NCI-H146 (cell line): ENCODE measurements at regions not wholly inside any gene's neighbourhood (a gene's known extent, or its start where the extent isn't known, plus 50 kb on each side); places are given as distances from the start of the nearest gene placed in this dataset.
A peak's percentile ranks its signal among the peaks of the same experiment; 100 is the strongest.
"Not testable (repeated sequence)": the region's sequence is repeated elsewhere in the genome, so short reads cannot be mapped to it uniquely, and the experiment has no call there.

ENCODE experiments used
- DNase-seq: peaks from one replicate; lab custom pipeline; 2025; lab: John Stamatoyannopoulos, UW

DNA sequence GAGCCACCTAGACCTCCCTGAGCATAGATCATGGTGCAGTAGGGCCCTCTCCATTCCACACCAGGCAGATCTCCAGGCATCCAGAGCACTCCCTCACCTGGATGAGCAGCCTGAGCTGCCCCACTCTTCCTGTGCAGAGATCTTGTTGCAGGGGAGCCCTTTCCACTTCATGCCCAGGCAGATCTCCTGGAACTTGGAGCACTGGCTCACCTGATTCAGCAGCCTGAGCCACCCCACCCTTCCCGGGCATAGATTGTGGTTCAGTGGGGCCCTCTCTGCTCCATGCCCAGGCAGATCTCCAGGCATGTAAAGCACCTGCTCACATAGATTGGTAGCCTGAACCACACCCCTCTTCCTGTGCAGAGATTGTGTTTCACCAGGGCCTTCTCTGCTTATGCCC is 78.0 kb downstream of the SEC16B start:
- no peak for DNase-seq

DNA sequence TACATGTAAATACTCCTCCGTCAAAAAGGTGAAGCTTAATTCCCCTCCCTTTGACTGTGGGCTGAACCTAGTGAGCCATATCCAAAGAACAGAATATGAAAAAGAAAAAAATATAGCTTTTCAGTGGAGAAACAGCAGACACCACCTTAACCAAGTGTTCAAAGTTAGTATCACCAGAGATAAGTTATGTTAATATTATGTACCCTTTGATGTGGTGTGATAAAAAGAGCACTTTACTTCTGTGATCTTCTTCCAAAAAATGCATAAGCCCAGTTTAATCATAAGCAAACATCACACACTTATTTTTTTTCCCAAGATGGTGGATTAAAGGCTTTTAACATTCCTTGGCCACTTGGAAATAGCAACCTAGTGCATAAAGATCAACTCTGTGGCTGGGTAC is 79.4 kb downstream of the SEC16B start:
- no peak for DNase-seq

DNA sequence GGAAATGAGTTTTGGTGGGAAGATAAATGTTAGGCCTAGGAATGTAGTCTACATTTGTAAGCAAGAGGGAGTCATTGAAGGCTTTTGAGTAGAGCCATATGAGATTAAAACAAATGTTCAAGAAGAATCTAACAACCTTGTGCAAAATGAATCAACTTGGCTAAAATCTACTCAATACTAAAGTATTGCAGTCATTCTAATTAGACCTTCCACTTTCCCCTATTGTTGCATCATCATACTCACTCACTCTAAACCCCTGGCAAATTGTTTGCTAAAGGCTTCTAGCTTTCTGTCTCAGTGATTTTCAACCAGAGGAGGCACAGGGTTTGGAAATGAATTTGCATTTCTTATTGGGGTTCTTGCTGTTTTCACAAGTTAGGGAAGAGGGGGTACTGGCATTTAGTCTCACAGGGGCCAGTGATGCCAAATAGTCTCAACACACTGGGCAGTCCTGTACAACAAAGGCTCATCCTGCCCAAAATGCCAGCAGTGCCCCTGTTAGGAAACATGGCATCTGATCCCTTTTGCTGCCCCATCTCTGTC is 85.3 kb downstream of the SEC16B start:
- DNase-seq, result no peak

DNA sequence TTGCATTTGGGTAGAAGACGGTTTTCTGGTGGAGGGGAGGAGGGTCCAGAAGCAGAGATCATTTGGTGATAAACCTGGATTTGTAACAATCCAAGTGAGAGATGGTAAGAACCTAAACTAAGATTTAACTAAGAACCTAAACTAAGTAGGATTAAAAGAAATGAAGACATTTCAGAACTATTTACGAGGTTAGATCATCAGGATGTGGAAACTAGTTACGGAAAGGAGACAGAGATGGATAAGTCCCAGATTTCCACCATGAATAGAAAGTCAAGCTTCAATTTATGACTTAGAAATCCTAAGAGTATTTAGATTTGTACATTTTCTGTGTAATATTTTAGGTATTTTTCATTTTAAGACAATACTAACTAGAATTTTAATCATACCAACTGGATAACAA is 86.3 kb downstream of the SEC16B start:
- DNase-seq, result no peak

DNA sequence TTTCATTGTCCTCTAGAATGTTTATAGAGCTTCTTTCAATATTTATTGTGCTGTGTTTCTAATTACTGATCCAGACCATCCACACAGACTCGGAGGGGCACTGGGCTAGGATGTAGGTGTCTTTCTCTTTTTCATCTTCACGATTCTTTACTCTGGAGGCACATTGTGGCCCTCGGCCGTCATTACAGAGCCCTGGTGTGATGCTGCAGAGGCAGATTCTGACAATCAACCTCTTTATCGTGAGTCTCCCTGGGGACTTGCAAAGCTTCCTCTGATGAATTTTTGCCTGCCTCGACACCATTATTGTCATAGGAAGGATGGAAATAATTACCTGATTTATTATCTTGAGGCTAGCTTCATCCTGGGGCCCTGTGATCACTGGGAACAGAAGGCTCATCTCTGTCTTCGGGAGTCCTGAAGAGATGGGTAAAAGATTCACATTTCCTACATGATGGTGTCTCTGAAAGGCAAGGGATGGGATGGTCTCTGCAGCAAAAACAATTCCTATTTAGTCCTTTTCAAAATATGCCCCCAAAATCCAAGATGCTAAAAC is 89.4 kb downstream of the SEC16B start:
- DNase-seq, result no peak

DNA sequence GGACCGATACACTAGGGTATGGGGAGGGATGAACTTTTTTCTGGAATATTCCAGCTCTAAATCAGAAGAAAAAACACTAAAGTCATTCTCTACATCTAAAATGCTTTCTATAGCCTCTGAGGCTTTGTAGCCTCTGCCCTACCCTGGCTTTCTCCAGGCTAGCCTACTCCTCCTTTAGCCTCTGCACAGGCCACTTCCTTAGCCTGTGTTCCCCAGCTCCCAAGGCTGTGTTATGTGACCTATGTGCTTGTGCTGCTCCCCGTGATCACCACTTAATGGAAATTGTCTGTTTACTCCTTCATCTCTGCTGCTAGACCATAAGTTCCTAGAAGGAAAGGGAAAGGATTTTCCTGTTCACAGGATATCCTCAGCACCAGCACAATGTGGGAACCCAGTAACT is 92.8 kb downstream of the SEC16B start:
- no peak for DNase-seq

DNA sequence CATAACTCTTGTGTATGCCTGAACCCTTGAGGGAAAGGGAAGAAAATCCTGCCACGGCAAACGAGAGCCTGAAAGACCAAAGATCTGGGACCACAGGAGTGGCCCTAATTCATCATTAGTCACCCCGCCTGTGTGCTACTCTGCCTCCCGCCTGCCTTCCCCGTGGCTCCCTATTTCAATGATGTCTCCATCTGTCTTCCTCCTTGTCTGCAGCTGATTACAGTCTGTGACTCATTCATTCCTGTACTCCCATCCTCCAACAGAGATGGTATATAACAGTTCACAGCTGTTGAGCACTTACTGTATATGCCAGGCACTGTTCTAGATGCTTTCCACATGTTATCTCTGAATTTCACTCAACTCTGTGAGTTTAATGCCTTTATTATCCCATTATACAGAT is 96.6 kb downstream of the SEC16B start:
- no peak for DNase-seq

DNA sequence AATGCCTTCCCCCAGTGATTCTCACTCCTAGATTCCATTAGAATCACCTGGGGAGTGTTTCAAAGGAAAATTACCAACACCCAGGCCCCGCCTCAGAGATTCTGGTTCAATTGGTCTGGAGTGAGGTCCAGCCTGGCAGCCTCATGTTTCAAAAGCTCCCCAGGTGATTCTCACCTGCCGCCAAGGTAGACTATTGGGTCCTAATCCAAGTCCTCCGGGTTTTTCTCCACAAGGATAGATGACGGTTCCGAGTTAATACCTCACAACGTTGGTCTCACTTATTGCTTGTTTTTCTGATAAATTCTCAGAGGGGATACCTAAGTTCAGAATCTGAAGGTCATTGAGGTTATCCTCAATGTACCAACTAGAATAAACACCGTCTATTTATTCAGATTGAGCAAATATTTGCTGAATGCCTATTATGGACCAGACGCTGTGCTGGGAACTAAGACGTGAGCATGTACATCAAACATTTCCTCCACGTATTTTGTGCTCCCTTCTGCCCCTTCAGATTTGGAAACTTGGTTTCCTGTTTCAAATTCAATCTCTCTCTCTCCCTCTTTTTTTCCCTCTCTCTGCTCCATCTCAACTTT is 97.5 kb downstream of the SEC16B start:
- DNase-seq, result peak; percentile 80

DNA sequence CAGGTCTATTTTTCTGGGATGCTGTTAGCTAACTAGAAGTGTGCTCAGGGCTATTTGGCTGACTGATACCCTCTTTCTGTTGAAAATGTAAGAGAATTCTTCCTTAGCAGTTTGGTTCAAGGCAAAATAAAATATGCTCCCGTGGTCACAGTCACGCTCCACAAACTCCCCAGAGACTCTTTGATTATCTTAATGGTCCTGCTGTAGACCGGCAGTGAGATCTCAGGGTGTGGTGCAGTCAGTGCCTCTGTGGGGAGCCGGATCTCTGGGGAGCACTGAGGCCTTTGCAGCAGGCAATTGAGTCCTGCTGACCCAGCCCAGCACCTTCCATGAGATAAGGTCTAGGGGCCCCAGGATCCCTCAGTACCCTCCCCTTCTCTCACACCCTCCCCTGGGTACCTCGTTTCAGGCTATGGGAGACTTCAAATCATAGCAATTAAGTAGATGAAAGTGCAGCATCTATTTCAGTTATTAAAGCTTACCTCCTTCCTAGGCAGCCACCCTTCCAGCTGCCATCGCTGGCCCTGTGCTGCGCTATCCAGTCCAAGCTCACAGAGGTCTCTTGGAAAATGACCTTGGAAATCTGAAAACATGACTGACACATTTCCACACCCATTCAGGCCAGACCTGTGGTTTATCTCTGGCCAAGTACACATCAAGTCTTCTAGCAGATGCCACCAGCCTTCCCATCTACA is 98.1 kb downstream of the SEC16B start:
- DNase-seq, result no peak

DNA sequence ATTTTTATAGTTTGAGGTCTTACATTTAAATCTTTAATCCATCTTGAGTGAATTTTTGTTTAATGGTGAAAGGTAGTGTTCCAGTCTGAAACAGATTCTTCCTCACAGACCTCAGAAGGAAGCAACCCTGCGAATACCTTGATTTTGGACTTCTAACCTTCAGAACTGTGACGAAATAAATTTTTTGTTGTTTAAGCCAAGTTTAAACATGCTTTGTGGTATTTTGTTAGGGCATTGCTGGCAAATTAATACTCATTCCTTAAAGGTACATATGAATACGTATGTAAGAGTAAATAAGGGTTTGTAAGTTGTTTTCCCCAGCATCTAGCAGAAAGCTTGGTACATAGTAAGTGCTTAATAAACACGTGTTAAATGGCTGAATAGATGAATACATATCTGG is 100.3 kb downstream of the SEC16B start:
- no peak for DNase-seq

DNA sequence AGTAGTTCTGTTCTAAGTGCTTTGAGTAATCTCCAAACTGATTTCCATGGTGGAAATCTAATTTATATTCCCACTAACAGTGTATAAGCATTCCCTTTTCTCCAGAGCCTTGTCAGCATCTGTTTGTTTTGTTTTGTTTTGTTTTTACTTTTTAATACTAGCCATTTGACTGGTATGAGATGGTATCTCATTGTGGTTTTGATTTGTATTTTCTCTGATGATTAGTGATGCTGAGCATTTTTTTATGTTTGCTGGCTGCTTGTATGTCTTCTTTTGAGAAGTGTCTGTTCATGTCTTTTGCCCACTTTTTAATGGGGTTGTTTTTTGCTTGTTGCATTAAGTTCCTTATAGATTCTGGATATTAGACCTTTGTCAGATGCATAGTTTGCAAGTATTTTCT is 100.8 kb downstream of the SEC16B start:
- DNase-seq, result not testable (repeated sequence)

DNA sequence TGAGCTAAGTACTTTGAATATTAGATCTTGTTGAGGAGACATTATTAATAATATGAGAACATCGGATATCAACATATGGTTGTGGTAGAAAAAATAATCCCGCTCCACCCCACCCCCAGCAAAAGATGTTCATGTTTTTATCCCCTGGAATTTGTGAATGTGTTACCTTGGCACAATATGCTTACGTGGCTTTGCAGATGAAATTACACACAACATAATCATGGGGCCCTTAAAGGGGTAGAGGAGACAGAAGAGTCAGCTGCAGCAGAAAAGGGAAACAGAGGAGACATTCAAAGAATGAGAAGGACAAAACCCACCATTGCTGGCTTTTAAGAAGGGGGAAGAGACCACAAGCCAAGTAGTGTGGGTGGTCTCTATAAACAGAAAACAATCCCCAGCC is 104.1 kb downstream of the SEC16B start:
- no peak for DNase-seq

DNA sequence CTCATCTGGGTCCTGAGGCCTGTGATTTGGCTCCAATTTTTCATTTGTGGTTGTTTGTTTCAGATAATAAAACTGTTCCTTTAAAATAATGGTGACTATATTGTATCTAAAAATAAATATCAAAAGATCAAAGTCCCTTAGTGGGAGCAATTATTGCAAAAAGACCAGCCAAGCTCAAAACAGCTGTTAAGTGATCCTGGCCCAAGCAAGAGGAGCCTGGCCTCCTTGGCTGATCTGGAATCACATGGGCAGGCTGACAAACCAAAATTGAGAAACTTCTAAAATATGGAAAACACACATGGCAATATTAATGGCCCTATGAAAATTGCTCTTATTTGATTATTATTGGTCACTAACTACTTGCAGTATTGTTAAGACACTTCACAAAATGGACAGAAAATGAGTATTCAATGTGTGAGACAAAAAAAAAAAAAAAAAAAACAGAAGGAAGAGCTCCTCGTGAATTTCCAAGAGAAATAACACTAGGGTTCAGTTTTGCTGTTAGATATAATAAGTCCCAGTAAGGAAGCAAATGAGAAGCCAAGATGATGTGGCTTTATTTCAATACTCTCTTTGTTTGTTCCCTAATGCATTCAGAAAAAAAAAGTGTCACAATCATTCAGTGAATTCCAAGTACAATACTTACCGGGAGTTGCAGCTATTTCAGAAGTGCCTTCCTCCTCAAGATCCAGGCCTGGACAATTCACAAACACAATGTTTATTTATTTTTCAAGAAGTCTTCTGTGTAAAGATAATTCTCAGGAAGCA is 105.1 kb downstream of the SEC16B start:
- no peak for DNase-seq

DNA sequence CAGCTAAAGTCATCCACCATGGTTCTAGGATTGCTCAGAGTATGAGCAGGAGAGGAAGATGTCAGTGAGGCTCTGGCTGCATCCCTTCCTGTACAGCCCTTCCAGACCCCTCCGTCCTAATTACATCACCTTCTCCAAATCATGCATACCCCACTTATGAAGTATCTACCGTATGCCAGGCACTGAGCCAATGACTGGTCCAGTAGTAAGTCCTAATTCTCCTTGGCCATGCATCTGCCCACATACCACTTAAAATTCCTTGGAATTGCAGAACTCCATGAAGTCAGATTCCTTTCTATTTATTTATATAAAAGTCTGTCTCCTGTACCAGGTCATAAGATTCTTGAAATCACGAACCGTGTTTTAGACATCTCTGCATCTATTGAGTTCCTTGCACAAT is 106.1 kb downstream of the SEC16B start:
- no peak for DNase-seq

DNA sequence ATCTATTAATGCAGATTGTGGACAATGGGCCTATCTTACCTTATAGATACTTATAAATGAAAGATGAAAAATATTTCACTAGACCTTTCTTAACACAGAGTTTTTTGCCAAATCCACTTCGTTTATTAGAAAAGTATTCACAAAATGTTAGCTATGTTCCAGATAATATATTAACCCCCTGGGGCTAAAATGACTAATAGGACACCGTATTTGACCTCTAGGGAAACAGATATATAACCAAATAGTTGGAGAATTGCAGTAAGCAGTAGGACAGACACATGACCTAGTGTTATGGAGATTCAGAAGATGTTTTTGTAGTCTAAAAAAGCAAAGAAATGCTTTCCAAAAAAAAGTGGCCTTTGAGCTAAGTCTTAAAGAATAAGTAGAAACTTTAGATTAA is 106.9 kb downstream of the SEC16B start:
- DNase-seq, result no peak

DNA sequence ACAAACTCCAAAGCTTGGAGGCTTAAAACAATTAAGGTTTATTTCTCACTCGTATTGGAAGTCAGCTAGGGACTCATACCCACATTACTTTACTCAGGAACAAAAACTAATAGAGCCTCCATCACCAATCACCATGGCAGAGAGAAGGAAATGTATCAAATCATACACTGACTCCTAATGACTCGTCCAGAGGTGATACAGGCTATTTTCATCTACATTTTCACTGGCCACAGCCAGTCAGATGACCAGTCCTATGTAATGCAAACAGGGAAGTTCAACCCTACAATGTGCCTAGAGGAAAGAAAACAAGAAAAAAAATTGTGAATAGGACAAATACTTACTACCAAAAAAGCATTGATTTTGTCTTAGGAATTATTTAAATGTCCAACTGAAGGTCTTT is 110.3 kb downstream of the SEC16B start:
- no peak for DNase-seq

DNA sequence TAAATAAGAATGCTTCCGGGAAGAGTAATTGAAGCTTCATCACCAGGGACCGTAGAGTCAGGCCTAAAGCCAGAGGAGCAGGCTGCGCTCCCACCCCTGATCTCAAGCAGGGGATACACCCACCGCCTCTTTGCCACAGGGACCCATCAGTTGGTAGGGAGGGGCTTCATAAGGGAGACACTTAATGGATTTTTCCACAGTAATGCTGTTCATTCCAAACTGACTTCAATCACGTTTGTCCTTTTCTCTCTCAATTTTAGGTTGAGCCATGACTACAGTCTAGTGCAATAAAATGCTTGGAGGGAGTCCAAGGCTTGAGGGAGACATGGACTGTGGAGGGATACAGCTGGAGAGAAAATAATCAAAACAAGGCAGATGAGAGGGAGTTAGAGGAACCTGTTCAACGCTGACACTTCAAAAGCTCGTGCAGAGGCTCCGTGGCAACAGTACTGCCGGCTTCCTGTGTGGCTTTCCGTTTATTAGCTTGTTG is 111.5 kb downstream of the SEC16B start:
- DNase-seq, result no peak

DNA sequence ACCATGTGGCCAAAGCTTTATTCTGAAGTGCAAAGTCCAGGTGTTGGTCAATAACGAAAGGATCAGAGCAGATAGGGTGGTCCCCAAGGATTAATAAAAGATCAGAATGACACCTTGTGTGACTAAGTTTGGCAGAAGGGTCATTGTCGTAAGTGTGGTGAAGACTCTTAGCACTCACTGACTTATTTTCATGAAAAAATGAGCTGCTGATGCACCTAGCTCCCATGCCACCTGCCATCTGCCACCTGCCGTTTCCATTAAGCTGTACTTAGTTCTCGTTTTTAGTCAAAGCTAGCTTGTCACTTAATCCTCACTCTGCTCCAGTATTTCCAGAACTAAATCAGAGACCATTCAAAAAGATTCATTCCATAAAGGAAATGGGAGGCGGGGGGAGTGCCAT is 112.6 kb downstream of the SEC16B start:
- DNase-seq, result no peak

DNA sequence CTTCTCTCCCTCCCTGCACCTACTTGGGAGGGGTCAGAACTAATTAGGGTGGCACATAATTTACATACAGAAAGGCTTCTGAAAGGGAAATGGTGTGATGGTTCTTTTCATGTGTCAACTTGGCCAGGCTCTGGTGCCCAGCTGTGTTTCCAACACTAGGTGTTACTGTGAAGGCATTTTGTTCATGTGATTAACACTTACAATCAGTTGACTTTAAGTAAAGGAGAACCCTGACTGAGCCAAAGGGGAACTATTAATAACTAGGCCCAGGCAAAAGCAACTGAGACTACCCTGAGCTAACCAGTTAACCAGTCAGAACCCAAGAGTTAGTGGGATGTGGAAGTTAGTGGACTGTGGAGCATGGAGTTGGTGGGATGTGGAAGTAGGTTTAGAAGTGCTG is 114.9 kb downstream of the SEC16B start:
- DNase-seq, result no peak

DNA sequence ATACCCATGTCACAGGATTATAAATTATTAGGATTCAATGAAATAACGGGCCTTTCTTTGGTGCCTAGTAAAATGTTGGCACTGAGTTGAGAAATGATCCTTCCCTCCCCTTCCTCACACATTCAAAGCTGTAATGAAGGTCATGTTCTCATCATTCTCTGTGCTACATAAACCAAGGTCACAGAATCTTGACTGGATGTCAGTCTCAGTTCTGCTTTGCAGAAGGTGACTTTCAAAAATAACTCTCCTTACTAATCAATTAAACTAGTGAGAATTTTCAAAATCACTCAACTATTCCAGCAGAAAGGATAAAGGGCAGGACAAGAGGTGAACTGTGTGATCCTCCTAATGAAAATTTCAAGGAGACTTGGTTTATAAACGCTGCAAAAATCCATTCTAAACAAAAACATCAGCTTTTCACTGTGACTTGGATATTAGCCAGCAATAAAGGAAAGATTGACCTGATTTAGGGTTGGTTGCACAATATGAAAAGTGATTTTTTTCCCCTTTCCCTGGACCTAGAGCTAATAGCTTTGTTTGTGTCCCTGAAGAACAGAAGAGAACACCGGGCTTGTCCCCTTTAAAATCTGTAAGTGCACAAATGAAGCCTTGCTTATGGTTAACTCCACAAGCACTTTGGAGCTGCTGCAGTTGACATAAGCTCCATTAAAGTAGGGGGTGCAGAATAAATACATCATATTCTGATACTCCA is 120.1 kb downstream of the SEC16B start:
- DNase-seq, result no peak

DNA sequence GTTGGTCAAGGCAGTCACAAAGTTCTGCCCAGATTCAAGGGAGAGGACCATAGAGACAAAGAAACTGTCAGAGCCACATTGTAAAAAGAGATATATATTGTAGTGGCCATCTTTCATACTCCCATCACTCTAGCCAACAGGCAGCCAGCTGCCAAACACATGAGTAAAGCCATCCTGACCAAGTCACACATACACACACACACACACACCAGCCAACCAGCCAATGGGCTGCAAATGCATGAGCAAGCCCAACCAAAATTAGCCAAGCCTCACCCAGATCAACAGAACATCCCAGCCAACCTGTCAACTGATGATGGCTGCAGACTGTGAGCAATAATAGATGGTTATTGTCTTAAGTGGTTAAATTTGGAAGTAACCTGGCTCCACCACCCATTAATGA is 120.7 kb downstream of the SEC16B start:
- DNase-seq, result no peak

DNA sequence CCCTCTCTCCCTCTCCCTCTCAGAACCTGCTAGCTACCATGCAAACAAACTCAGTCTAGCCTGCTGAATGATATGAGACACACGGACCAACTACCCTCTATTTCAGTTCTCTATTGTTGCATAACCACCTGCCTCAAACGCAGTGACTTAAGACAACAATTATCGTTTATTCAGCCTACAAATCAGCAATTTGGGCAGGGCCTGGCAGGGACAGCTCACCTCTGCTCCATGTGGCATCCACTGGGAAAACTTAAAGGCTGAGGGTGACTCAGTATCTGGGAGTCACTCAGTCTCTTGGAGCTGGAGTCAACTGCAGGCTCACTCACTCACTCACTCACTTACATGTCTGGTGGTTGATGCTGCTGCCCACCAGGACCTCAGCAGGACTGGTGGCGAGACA is 121.3 kb downstream of the SEC16B start:
- DNase-seq, result no peak
